Keratinocyte (primary cell): ENCODE measurements at regions not wholly inside any gene's neighbourhood (a gene's known extent, or its start where the extent isn't known, plus 50 kb on each side); places are given as distances from the start of the nearest gene placed in this dataset.

Experiments used
- DNase-seq: peaks from one replicate; pipeline ENCODE4 v3.0.0-alpha.2; 2011; ENCODE audit warnings: low read depth, missing footprints, low spot score
- FAIRE-seq: peaks from 2 replicates; lab custom pipeline; 2011; peaks lifted over from hg19 to GRCh38; lab: Jason Lieb, UNC
- H2AFZ ChIP-seq: 2 replicates; pipeline ENCODE4 v1.6.0; 2012; ENCODE audit warnings: low read length, control low read depth, inconsistent platforms; ENCODE audit not compliant: control insufficient read depth
- H3K27ac ChIP-seq: 2 replicates; pipeline ENCODE4 v1.5.1; 2011; ENCODE audit warnings: low read length; ENCODE audit not compliant: control insufficient read depth, insufficient read depth
- H3K27me3 ChIP-seq: 3 replicates; pipeline ENCODE4 v1.6.0; 2011; ENCODE audit warnings: low read length; ENCODE audit not compliant: control insufficient read depth, insufficient read depth; ENCODE audit errors: extremely low read depth
- H3K36me3 ChIP-seq, 2 experiments: 2 replicates in 1 of 2; 3 replicates in 1 of 2; pipeline ENCODE4 v1.5.1; 2011; ENCODE audit warnings: low read length in 2 of 2, mild to moderate bottlenecking in 1 of 2; ENCODE audit not compliant: control insufficient read depth in 2 of 2, insufficient read depth in 2 of 2; ENCODE audit errors: extremely low read depth in 1 of 2
- H3K4me1 ChIP-seq: 3 replicates; pipeline ENCODE4 v1.5.1; 2011; ENCODE audit warnings: low read length; ENCODE audit not compliant: control insufficient read depth, insufficient read depth; ENCODE audit errors: extremely low read depth
- H3K4me2 ChIP-seq: 3 replicates; pipeline ENCODE4 v1.6.0; 2011; ENCODE audit warnings: low read depth, low read length; ENCODE audit not compliant: control insufficient read depth, insufficient read depth; ENCODE audit errors: extremely low read depth
- H3K4me3 ChIP-seq, 3 experiments: fragments of 200-600 bp in 1 of 3; sonication (generic) in 1 of 3; 2 replicates in 2 of 3; 3 replicates in 1 of 3; pipeline ENCODE4 v1.5.1; 2011 to 2016; ENCODE audit warnings: low read length in 3 of 3, mild to moderate bottlenecking in 3 of 3, control low read depth in 2 of 3, inconsistent platforms in 1 of 3, low read depth in 1 of 3, mixed read lengths in 1 of 3, mixed run types in 1 of 3, moderate library complexity in 1 of 3; ENCODE audit not compliant: control insufficient read depth in 2 of 3, insufficient read depth in 2 of 3; ENCODE audit errors: extremely low read depth in 1 of 3
- H3K79me2 ChIP-seq: 2 replicates; pipeline ENCODE4 v1.6.0; 2012; ENCODE audit warnings: low read length; ENCODE audit not compliant: control insufficient read depth, insufficient read depth
- H3K9ac ChIP-seq: 3 replicates; pipeline ENCODE4 v1.6.0; 2011; ENCODE audit warnings: low read length; ENCODE audit not compliant: control insufficient read depth, insufficient read depth; ENCODE audit errors: extremely low read depth
- H3K9me1 ChIP-seq: 3 replicates; pipeline ENCODE4 v1.6.0; 2011; ENCODE audit warnings: low read length; ENCODE audit not compliant: control insufficient read depth, insufficient read depth; ENCODE audit errors: extremely low read depth
- H3K9me3 ChIP-seq: 2 replicates; pipeline ENCODE4 v1.5.1; 2012; ENCODE audit warnings: low read depth, low read length; ENCODE audit not compliant: control insufficient read depth
- H4K20me1 ChIP-seq: 3 replicates; pipeline ENCODE4 v1.6.0; 2011; ENCODE audit warnings: low read length; ENCODE audit not compliant: control insufficient read depth, insufficient read depth; ENCODE audit errors: extremely low read depth
- CTCF ChIP-seq, 3 experiments: IDR thresholded peaks in 1 of 3; conservative IDR thresholded peaks in 1 of 3; optimal IDR thresholded peaks in 1 of 3; 2 replicates in 2 of 3; 3 replicates in 1 of 3; pipeline versions ENCODE3 to v1.5.1; 2011; ENCODE audit warnings: low read length in 3 of 3, mild to moderate bottlenecking in 3 of 3, moderate library complexity in 2 of 3, control low read depth in 1 of 3, inconsistent platforms in 1 of 3; ENCODE audit not compliant: insufficient read depth in 2 of 3; ENCODE audit errors: extremely low read depth in 1 of 3
- EZH2 ChIP-seq: IDR thresholded peaks from one replicate; pipeline ENCODE4 v1.6.1; 2012; ENCODE audit warnings: inconsistent platforms, mild to moderate bottlenecking, low read length, moderate library complexity
- dilution Hi-C: fragments of 300-500 bp; cut with MboI; formaldehyde crosslinking; loops from one replicate; pipeline ENCODE4 v1.7.0; 2020; ENCODE audit warnings: low sequenced_read_pairs; ENCODE audit not compliant: extremely low pct_ligation_motif_present

GRCh38 chrX:114127411-114128025 lies 456.4 kb upstream of the HTR2C start:
- no peak overlapping the region for H3K4me3 ChIP-seq

GRCh38 chrX:114127005-114127404 lies 456.9 kb upstream of the HTR2C start:
- DNase-seq (no peak), FAIRE-seq (no peak)
- Histone ChIP-seq H3K27me3 (no peaks in the 10 kb centered on the region), H3K9ac (no peak overlapping the region), H3K4me2 (no peak overlapping the region), H3K9me1 (no peaks in the 10 kb centered on the region), H2AFZ (no peak overlapping the region), H3K27ac (no peak overlapping the region), H4K20me1 (no peaks in the 10 kb centered on the region), H3K36me3 (no peaks in the 10 kb centered on the region), H3K4me1 (no peaks in the 10 kb centered on the region), H3K4me3 (no peak overlapping the region), H3K79me2 (no peaks in the 10 kb centered on the region), H3K9me3 (no peaks in the 10 kb centered on the region)
- dilution Hi-C loops: no loop called here
- TF ChIP-seq EZH2: no peak
- TF ChIP-seq CTCF (optimal IDR thresholded peaks at IDR 0.05 in 1 of 3, IDR thresholded peaks at IDR 0.05 in 1 of 3, conservative IDR thresholded peaks at IDR 0.05 in 1 of 3; ENCODE audit: extremely low read depth in 1 of 3, insufficient read depth in 2 of 3, low read length in 3 of 3): no peak

More at GRCh38 chrX:114127411-114128025, 456.4 kb upstream of the HTR2C start:
- no peak for FAIRE-seq
- Histone ChIP-seq H3K4me2 (no peak overlapping the region), H3K36me3 (no peaks in the 10 kb centered on the region), H3K9me3 (no peaks in the 10 kb centered on the region), H3K9me1 (no peaks in the 10 kb centered on the region), H3K27ac (no peak overlapping the region), H2AFZ (no peak overlapping the region), H3K4me1 (no peaks in the 10 kb centered on the region), H3K79me2 (no peaks in the 10 kb centered on the region), H3K9ac (no peak overlapping the region), H3K27me3 (no peaks in the 10 kb centered on the region), H4K20me1 (no peaks in the 10 kb centered on the region)
- TF ChIP-seq CTCF (optimal IDR thresholded peaks at IDR 0.05 in 1 of 3, IDR thresholded peaks at IDR 0.05 in 1 of 3, conservative IDR thresholded peaks at IDR 0.05 in 1 of 3; ENCODE audit: extremely low read depth in 1 of 3, insufficient read depth in 2 of 3, low read length in 3 of 3) (no peak), EZH2 (no peak)
- no peak for DNase-seq
- dilution Hi-C loops: no loop called here
